ENCODE measurements at regions not wholly inside any gene's neighbourhood (a gene's known extent, or its start where the extent isn't known, plus 50 kb on each side); places are given as distances from the start of the nearest gene placed in this dataset.
A peak's percentile ranks its signal among the peaks of the same experiment; 100 is the strongest.

DNA sequence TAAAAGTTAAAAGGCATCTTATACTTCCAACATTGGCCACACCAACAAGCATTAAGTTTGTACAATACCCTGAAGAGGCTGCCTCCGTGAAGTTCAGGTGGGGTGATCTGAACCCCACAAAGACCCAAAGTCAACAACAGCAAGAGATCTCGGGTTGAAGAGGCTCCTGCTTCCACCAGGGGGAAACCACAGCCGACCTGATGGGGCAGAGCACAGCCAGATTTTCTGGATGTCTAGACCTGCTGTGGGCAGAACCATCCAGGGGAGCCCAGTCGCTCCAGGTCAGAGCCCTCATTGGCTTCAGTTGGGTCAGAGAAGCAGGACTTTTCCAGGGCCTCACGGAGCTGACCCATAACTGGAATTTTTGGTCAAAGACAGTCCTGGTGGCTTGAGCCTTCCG, 66.5 kb upstream of the ACKR3 start:
- TF ChIP-seq, protein P1, sequence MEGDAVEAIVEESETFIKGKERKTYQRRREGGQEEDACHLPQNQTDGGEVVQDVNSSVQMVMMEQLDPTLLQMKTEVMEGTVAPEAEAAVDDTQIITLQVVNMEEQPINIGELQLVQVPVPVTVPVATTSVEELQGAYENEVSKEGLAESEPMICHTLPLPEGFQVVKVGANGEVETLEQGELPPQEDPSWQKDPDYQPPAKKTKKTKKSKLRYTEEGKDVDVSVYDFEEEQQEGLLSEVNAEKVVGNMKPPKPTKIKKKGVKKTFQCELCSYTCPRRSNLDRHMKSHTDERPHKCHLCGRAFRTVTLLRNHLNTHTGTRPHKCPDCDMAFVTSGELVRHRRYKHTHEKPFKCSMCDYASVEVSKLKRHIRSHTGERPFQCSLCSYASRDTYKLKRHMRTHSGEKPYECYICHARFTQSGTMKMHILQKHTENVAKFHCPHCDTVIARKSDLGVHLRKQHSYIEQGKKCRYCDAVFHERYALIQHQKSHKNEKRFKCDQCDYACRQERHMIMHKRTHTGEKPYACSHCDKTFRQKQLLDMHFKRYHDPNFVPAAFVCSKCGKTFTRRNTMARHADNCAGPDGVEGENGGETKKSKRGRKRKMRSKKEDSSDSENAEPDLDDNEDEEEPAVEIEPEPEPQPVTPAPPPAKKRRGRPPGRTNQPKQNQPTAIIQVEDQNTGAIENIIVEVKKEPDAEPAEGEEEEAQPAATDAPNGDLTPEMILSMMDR (IDR thresholded peaks at IDR 0.05): peak in 3 of 6 experiments; percentile 17 to 24 (median 21)
- no peak for TF ChIP-seq POLR2A (IDR thresholded peaks at IDR 0.05)

Measured in thyroid gland (tissue), 4 donors.